Smooth muscle cell (in vitro differentiated cells): ENCODE measurements at regions not wholly inside any gene's neighbourhood (a gene's known extent, or its start where the extent isn't known, plus 50 kb on each side); places are given as distances from the start of the nearest gene placed in this dataset.

Experiments
- DNase-seq: peaks from one replicate; lab custom pipeline; 2025; ENCODE audit not compliant: unreplicated experiment; lab: John Stamatoyannopoulos, UW
- H2AFZ ChIP-seq: fragments of 200-600 bp; sonication (generic); 2 replicates; pipeline ENCODE4 v1.6.0; 2016; ENCODE audit warnings: antibody characterized with exemption, low read depth, mild to moderate bottlenecking
- H3F3A ChIP-seq: fragments of 200-600 bp; sonication (generic); 2 replicates; pipeline ENCODE4 v1.6.0; 2017; ENCODE audit warnings: antibody characterized with exemption, low read depth
- H3K27ac ChIP-seq: fragments of 200-600 bp; sonication (generic); 2 replicates; pipeline ENCODE4 v1.5.1; 2016; ENCODE audit warnings: low read depth, mild to moderate bottlenecking
- H3K27me3 ChIP-seq: fragments of 200-600 bp; sonication (generic); 2 replicates; pipeline ENCODE4 v1.6.1; 2016; ENCODE audit warnings: low read depth, mild to moderate bottlenecking
- H3K36me3 ChIP-seq: fragments of 200-600 bp; sonication (generic); 2 replicates; pipeline ENCODE4 v1.5.1; 2016; ENCODE audit warnings: low read depth
- H3K4me1 ChIP-seq: fragments of 200-600 bp; sonication (generic); 2 replicates; pipeline ENCODE4 v1.5.1; 2016; ENCODE audit warnings: low read depth
- H3K4me2 ChIP-seq: fragments of 200-600 bp; sonication (generic); 2 replicates; pipeline ENCODE4 v1.6.0; 2016; ENCODE audit warnings: mild to moderate bottlenecking
- H3K4me3 ChIP-seq: fragments of 200-600 bp; sonication (generic); 2 replicates; pipeline ENCODE4 v1.5.1; 2016; ENCODE audit warnings: mild to moderate bottlenecking
- H3K79me2 ChIP-seq: fragments of 200-600 bp; sonication (generic); 2 replicates; pipeline ENCODE4 v1.6.0; 2016; ENCODE audit warnings: low read depth, mild to moderate bottlenecking
- H3K9ac ChIP-seq: fragments of 200-600 bp; sonication (generic); 2 replicates; pipeline ENCODE4 v1.6.0; 2016; ENCODE audit warnings: low read depth
- H3K9me3 ChIP-seq: fragments of 200-600 bp; sonication (generic); replicated peaks from 2 replicates; pipeline ENCODE4 v1.5.1; 2016; ENCODE audit warnings: low read depth
- H4K20me1 ChIP-seq: fragments of 200-600 bp; sonication (generic); 2 replicates; pipeline ENCODE4 v1.6.0; 2016; ENCODE audit warnings: low read depth
- CTCF ChIP-seq: fragments of 200-600 bp; sonication (generic); IDR thresholded peaks from 2 replicates; pipeline ENCODE4 v1.5.1; 2017; ENCODE audit warnings: borderline replicate concordance, mild to moderate bottlenecking, antibody characterized with exemption; ENCODE audit not compliant: insufficient read depth, poor library complexity, severe bottlenecking
- WGBS: methylation state at CpG from one replicate; pipeline ENCODE4 v1.1.7; 2016; ENCODE audit warnings: low lambda C conversion rate; 5-methylcytosine and 5-hydroxymethylcytosine counted together

GRCh38 chr15:31897746-31898145 is 132.6 kb upstream of the CHRNA7 start:
- no peak overlapping the region for H3K4me2 ChIP-seq
- no peaks in the 10 kb centered on the region for H3F3A ChIP-seq
- H3K79me2 ChIP-seq: no peaks in the 10 kb centered on the region
- no peak overlapping the region for H3K27ac ChIP-seq
- H3K9ac ChIP-seq: no peak overlapping the region
- H4K20me1 ChIP-seq: no peaks in the 10 kb centered on the region
- H2AFZ ChIP-seq: no peak overlapping the region
- H3K4me3 ChIP-seq: no peak overlapping the region
- H3K36me3 ChIP-seq: no peaks in the 10 kb centered on the region
- DNase-seq: no peak
- H3K4me1 ChIP-seq: no peaks in the 10 kb centered on the region
- no peaks in the 10 kb centered on the region for H3K9me3 ChIP-seq
- H3K27me3 ChIP-seq: no peaks in the 10 kb centered on the region
- TF ChIP-seq CTCF: no peak

- no peaks in the 10 kb centered on the region for H3K36me3 ChIP-seq
- no peaks in the 10 kb centered on the region for H3F3A ChIP-seq
- TF ChIP-seq CTCF: no peak
- H3K27ac ChIP-seq: no peak overlapping the region
- DNase-seq: no peak
- H3K27me3 ChIP-seq: no peaks in the 10 kb centered on the region
- no peak overlapping the region for H3K4me3 ChIP-seq
- H2AFZ ChIP-seq: no peak overlapping the region
- H4K20me1 ChIP-seq: no peaks in the 10 kb centered on the region
- no peak overlapping the region for H3K4me2 ChIP-seq
- no peaks in the 10 kb centered on the region for H3K9me3 ChIP-seq
- no peaks in the 10 kb centered on the region for H3K4me1 ChIP-seq
- H3K79me2 ChIP-seq: no peaks in the 10 kb centered on the region
- no peak overlapping the region for H3K9ac ChIP-seq
- WGBS: 95% methylated on average over 3 of the region's 3 CpGs
Measured at GRCh38 chr15:31901501-31901900, 128.8 kb upstream of the CHRNA7 start.

- Histone ChIP-seq H4K20me1 (no peaks in the 10 kb centered on the region), H2AFZ (no peak overlapping the region), H3K9me3 (no peaks in the 10 kb centered on the region), H3K4me2 (no peak overlapping the region), H3K4me3 (no peak overlapping the region), H3K36me3 (no peaks in the 10 kb centered on the region), H3K79me2 (no peaks in the 10 kb centered on the region), H3K4me1 (no peaks in the 10 kb centered on the region), H3F3A (no peaks in the 10 kb centered on the region), H3K27ac (no peak overlapping the region), H3K9ac (no peak overlapping the region), H3K27me3 (no peaks in the 10 kb centered on the region)
- TF ChIP-seq CTCF: no peak
- WGBS: 49% methylated on average over 8 of the region's 8 CpGs
- no peak for DNase-seq
Measured at GRCh38 chr15:31905054-31905453, 125.3 kb upstream of the CHRNA7 start.

- no peaks in the 10 kb centered on the region for H3K9me3 ChIP-seq
- H3K4me2 ChIP-seq: no peak overlapping the region
- H3K27me3 ChIP-seq: no peaks in the 10 kb centered on the region
- no peaks in the 10 kb centered on the region for H3K79me2 ChIP-seq
- no peak overlapping the region for H3K27ac ChIP-seq
- no peak overlapping the region for H3K4me3 ChIP-seq
- no peak overlapping the region for H2AFZ ChIP-seq
- no peak for TF ChIP-seq CTCF
- H3K4me1 ChIP-seq: no peaks in the 10 kb centered on the region
- H3K36me3 ChIP-seq: no peaks in the 10 kb centered on the region
- H3F3A ChIP-seq: no peaks in the 10 kb centered on the region
- no peaks in the 10 kb centered on the region for H4K20me1 ChIP-seq
- no peak for DNase-seq
- no peak overlapping the region for H3K9ac ChIP-seq
- WGBS: 86% methylated on average over 9 of the region's 9 CpGs
Measured at GRCh38 chr15:31925541-31925940, 104.8 kb upstream of the CHRNA7 start.
